PC-9 (cell line): ENCODE measurements at regions not wholly inside any gene's neighbourhood (a gene's known extent, or its start where the extent isn't known, plus 50 kb on each side); places are given as distances from the start of the nearest gene placed in this dataset.

Experiments
- EZH2 ChIP-seq: fragments of 200-600 bp; sonication (generic); IDR thresholded peaks from 2 replicates; pipeline ENCODE4 v1.8.0; 2017; ENCODE audit warnings: antibody characterized with exemption, low read depth
- TF ChIP-seq, protein P1 (sequence below): fragments of 200-600 bp; sonication (generic); conservative IDR thresholded peaks from 2 replicates; pipeline ENCODE4 v1.6.1; 2017; ENCODE audit warnings: mixed run types, antibody characterized with exemption, mild to moderate bottlenecking, moderate library complexity

DNA sequence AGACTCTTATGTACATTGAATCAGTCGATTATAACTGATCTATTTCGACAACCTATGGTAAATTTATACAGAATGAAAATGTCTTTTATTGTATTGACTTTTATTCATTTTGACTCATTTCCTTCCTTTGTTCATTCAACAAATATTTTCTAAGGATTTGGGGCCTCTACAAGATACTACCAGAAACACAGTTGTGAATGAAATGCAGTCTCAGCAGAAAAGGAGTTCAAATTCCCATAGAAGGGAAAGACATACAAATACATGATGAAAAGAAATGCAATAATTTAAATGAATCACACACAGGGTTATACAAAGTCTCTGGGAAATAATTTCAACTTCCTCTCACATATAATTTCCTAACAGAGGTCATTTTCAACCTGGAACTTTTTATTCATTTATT is 134.0 kb upstream of the SEMA3A start:
- TF ChIP-seq EZH2 = no peak
- TF ChIP-seq, protein P1, sequence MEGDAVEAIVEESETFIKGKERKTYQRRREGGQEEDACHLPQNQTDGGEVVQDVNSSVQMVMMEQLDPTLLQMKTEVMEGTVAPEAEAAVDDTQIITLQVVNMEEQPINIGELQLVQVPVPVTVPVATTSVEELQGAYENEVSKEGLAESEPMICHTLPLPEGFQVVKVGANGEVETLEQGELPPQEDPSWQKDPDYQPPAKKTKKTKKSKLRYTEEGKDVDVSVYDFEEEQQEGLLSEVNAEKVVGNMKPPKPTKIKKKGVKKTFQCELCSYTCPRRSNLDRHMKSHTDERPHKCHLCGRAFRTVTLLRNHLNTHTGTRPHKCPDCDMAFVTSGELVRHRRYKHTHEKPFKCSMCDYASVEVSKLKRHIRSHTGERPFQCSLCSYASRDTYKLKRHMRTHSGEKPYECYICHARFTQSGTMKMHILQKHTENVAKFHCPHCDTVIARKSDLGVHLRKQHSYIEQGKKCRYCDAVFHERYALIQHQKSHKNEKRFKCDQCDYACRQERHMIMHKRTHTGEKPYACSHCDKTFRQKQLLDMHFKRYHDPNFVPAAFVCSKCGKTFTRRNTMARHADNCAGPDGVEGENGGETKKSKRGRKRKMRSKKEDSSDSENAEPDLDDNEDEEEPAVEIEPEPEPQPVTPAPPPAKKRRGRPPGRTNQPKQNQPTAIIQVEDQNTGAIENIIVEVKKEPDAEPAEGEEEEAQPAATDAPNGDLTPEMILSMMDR = no peak
